GM12864 (cell line): ENCODE measurements at regions not wholly inside any gene's neighbourhood (a gene's known extent, or its start where the extent isn't known, plus 50 kb on each side); places are given as distances from the start of the nearest gene placed in this dataset.
"Not testable (repeated sequence)": the region's sequence is repeated elsewhere in the genome, so short reads cannot be mapped to it uniquely, and the experiment has no call there.

ENCODE experiments used
- DNase-seq: peaks from one replicate; pipeline ENCODE4 v3.0.0-alpha.2; 2011; ENCODE audit warnings: low read depth
- H3K4me3 ChIP-seq: 2 replicates; pipeline ENCODE4 v1.5.1; 2011; ENCODE audit warnings: mild to moderate bottlenecking, low read depth, low read length, control low read depth
- CTCF ChIP-seq: IDR thresholded peaks from 2 replicates; pipeline ENCODE4 v1.5.1; 2011; ENCODE audit warnings: low read depth, mild to moderate bottlenecking, moderate library complexity, low read length, control low read depth, inconsistent platforms; ENCODE audit errors: missing control alignments

GRCh38 chr1:37189111-37189510, 154.8 kb upstream of the GRIK3 start:
- no peak overlapping the region for H3K4me3 ChIP-seq
- no peak for DNase-seq
- TF ChIP-seq CTCF, result no peak

- no peak for TF ChIP-seq CTCF
Observed at GRCh38 chr1:37197411-37197810, 163.1 kb upstream of the GRIK3 start.

GRCh38 chr1:37214305-37214704, 180.0 kb upstream of the GRIK3 start:
- not testable (repeated sequence) for H3K4me3 ChIP-seq, DNase-seq

More at GRCh38 chr1:37197411-37197810, 163.1 kb upstream of the GRIK3 start:
- no peak overlapping the region for H3K4me3 ChIP-seq
- DNase-seq, result no peak

- no peak for TF ChIP-seq CTCF
- DNase-seq, result no peak
- no peak overlapping the region for H3K4me3 ChIP-seq
Observed at GRCh38 chr1:37233606-37234005, 199.3 kb upstream of the GRIK3 start.

- no peak overlapping the region for H3K4me3 ChIP-seq
- no peak for DNase-seq
- TF ChIP-seq CTCF, result no peak
Observed at GRCh38 chr1:37234941-37235418, 200.7 kb upstream of the GRIK3 start.

GRCh38 chr1:37237948-37238347, 203.6 kb upstream of the GRIK3 start:
- H3K4me3 ChIP-seq, result no peak overlapping the region
- TF ChIP-seq CTCF, result no peak
- no peak for DNase-seq

- no peak for DNase-seq
- TF ChIP-seq CTCF, result no peak
- no peak overlapping the region for H3K4me3 ChIP-seq
Observed at GRCh38 chr1:37238364-37239224, 204.3 kb upstream of the GRIK3 start.
